GM19025 (cell line): ENCODE measurements at regions not wholly inside any gene's neighbourhood (a gene's known extent, or its start where the extent isn't known, plus 50 kb on each side); places are given as distances from the start of the nearest gene placed in this dataset.
"Not testable (repeated sequence)": the region's sequence is repeated elsewhere in the genome, so short reads cannot be mapped to it uniquely, and the experiment has no call there.

Source experiments
- ATAC-seq: cut with Tn5 transposase; IDR thresholded peaks from one replicate; pipeline ENCODE4 v1.9.1; 2021; ENCODE audit warnings: mild to moderate bottlenecking, low read depth, moderate library complexity; ENCODE audit not compliant: unreplicated experiment

DNA sequence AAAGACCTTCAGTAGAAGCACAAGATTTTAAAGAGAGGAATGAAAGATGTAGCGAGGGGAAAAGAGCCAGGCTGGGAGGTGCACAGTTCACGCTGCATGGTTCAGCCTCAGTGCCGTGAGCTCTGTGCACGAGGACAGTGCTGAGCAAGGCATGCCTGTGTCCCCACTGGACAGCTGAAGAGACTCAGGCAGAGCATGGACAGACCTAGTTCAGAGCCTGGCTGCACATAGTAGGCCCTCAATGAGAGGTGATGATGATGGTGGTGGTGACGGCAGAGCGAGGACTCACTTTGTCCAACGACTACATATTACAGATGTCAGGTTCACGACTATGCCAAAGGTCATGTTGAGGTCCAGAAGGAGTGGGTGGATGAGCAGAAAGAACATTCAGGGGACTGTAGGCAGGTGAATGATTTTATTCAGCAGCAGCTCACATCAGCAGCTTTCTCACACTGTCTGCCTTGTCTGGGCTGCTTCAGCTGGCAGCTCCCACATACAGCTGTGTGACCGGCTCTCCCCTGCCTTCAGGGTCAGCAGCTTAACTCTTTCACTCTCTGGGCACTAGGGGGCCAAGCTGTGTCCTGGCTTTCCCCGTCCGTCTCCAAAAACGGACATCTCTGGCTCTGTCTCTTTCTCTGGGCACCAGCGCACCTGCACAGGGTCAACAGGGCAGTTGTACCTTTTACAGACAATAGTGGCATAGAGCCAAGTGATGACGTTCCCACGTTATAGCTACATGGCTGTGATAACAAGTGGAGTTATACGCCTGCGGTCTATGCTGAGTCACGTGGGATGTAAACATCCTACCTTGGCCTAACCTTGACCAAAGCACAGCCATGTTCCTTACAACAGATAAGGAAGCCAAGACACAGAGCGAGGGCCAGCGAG lies 83.4 kb upstream of the KCNK12 start:
- ATAC-seq = no peak

DNA sequence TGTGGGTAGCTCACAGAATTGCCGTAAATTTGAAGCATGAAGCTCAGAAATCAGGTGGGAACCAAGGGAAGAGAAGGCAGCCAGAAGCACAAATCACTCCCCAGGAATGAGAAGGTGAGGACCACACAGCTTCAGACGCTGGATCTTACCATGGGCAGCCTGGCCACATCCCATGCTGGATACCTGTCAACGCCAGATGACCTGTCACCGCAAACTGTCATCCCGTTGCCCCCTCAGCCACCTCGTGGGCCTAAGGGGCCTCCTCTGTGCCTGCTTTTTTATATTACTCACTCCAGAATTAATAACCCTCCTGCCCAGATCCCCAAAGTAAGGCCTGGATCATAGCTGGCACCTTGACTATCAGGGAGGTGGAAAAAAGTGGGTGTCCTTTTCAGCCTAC lies 82.3 kb upstream of the KCNK12 start:
- no peak for ATAC-seq

DNA sequence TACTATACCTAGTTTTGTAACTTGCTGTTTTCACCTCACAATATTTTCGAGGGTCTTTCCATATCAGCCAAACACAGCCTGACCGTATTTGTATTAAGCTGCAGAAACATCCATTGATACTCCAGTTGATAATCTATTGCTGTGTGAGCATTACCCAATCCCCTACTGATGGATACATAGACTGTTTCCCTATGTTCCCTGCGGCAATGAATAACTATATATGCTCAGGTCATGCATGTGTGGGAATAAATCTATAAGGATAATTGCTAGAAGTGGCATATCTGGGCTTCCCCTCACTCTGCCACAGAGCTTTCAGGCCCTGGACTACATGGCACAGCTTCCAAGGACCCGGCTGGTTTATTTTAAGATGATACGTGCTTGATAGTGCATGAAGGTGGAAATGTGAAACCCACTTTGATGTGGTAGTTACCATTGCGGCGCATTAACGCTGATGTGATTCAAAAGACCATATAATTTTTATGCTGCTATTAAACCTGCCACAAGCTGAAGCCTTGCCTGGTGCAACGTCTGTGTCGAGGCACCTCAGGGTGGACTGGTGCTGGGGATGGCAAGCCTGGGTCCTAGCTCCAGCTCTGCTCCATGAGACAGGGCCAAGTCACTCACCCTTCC lies 81.4 kb upstream of the KCNK12 start:
- no peak for ATAC-seq

DNA sequence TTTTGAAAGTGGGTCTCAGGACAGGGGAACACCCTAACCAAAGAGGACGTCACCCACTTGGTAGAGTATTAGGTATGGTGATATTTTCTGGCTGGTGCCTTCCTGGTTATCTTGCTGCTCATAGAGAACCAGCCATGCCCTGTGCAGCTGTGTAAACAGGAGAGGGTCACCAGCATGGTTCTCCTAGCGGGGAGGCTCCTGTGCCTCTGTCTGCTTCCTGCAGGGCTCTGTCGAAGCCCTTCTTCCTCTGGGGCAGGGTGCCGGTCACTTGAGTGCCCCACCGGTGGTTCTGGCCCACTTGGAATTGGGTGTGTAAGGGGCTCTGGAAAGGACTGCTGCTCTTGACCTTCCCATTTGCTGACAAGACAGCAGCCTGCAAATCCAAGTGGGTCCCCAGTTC lies 80.5 kb upstream of the KCNK12 start:
- ATAC-seq = no peak

DNA sequence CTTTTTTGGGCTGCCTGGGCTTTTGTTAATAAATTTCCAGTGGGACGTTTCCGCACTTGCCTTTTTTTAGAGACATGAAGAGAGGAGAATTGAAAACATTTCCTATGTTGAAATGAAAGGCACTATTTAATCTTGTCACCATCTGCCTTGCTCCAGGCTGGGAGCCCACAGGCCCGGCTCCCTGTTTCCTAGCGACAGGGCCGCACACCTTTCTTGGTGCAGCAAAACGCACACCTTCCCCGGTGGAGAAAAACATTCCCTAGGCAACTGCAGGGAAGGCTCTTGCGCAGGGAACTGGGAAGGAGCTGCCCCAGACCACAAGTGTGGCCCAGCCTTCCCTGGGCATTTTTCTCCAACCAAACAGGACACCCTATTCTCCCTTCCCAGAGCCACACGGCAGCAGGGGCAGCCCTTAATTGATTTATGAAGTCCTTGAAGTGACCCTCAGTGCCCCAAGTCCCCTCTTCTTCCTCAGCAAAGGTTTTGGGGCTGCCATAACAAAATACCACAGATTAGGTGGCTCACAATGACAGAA lies 79.3 kb upstream of the KCNK12 start:
- no peak for ATAC-seq

DNA sequence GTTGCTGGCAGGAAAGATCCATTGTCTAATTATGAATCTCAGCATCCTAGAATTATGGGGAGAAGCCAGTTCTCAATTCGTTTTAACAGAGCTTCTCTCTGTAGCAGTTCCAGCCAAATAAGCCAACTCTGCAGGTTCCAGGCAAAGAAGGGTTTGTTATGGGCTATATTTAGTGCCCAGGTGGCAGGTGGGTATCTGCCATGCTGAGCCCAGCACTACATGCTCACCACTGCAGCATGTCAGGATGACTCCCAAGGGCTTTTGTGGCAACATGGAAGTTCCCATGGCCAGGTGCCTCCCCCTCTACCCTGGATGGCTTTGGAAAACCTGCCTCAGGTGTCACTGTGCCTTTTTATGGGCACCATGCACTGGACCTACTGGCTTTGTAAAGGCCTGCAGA lies 74.5 kb upstream of the KCNK12 start:
- ATAC-seq = no peak

DNA sequence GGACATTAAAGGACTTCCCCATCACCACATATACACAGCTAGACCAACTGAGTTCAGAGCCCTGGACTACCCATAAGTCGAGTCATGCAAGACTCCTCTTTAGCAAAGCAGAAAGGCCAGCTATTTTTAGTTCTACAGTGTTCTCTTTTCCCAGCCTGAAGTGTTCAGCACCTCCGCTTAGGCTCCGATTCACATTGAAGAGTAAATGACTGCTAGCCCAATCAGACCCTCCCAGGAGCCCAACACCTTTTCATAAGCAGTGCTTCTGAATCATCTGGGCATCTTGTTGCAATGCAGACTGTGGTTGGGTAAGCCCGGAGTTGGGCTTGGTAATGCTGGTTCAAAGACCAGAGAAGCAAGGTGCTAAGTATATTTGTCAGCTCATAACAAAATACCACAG lies 73.6 kb upstream of the KCNK12 start:
- no peak for ATAC-seq

DNA sequence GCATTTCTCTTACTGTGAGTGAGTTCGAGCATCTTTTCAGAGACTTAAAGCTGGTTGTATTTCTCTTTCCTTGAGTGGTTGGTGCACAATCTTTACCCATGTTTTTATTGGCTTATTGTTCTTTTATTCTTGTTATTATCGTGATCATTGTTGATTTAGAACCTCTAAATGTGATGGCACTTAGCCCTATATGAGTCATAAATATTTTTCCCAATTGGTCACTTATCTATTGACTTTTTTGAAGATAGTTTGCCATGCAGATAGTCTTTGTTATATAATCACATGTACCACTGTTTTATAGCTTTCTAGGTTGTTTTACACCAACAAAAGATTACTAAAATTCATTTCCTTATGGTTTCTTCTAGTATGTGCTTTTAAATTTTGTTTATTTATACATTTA lies 70.6 kb upstream of the KCNK12 start:
- ATAC-seq = no peak

DNA sequence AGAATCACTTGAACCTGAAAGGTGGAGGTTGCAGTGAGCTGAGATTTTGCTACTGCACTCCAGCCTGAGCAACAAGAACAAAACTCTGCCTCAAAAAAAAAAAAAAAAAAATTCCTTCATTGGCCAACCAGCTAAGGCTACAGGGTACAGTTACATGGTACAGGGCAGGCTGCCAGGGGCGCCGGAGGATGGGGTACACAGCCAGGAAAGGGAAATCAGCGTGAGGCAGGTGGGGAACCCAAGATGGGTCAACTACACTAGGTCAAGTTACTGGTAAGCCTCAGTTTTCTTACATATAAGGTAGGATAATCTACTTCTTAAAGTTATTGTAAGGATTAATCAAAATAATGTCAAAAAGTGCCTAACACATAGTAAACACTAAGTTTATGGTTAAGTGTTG lies 69.6 kb upstream of the KCNK12 start:
- no peak for ATAC-seq

DNA sequence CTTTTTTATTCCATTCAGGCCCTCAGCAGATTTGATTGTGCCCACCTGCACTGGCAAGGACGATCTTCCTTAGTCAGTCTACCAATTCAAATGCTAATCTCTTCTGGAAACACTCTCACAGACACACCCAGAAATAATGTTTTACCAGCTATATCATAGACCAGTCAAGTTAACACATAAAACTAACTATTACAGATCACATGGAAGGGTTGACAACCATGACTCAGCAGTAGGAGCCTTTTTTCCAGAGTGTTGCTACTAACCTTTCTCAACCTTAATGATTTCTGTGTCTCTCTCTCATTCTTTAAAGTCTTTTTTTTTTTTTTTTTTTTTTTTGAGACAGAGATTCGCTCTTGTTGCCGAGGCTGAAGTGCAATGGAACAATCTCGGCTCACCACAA lies 68.7 kb upstream of the KCNK12 start:
- no peak for ATAC-seq

DNA sequence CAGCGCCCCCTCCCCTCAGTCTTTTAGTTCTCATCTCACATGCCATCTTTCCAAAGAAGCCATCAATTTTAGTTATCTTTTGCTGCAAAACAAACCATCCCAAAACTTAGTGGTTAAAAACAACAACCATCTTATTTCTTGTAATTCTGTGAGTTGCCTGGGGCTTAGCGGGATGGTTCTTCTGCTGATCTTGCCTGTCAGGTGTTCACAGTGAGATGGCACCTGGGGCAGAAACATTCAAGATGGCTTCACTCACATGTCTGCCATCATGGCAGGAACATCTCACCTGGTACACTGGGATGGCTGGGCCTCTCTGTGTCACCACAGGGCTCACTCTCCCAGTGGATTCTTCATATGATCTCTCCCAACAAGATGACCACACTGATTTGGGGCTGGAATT lies 67.6 kb upstream of the KCNK12 start:
- no peak for ATAC-seq

DNA sequence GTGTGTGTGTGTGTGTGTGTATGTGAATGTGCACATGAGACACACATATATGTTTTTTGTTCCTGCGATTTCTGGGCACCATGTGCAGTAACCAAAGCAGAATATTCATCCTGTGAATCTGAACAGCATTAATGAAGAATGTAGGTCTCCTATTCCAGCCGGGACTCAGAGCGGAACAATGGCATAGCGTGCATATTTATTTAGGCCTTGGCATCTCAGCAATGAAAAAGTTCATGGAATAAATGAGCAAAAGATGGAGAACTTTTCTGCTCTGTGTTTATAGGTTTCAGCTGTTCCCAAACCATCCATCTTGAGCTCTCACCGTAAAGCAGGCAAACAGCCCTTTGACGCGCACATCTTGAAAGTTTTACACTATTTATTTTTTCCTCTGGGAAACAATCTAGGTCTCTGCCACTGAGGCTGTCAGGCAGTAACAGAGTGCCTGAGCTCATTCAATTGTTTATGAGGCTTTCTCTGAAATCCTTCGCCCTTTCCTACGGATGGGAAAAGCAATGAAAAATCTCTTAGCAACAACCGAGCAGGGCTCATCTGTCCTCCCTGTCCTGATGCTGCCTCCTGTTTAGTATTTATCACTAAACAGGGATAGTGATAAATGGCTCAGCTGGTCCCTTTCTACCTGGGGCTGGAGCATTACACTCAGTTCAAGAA lies 65.9 kb upstream of the KCNK12 start:
- ATAC-seq = no peak

DNA sequence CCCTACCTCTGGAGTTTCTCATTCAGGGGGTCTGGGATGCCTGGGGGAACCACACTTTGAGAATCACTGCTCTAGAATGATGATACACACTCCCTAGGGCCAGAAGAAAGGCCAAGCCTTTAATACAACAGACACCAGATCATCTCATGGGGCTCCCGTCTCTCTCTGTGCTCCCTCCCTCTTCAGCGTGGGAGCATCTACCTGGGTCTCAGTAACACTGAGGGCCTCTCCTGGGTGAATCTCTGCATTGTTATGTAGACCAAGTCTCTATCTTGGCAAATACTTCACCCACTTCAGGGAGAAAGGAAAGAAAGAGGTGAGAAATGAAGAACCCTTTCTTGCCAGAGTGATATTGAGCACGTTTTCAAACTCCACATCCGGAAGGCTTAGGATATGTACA lies 65.4 kb upstream of the KCNK12 start:
- no peak for ATAC-seq

DNA sequence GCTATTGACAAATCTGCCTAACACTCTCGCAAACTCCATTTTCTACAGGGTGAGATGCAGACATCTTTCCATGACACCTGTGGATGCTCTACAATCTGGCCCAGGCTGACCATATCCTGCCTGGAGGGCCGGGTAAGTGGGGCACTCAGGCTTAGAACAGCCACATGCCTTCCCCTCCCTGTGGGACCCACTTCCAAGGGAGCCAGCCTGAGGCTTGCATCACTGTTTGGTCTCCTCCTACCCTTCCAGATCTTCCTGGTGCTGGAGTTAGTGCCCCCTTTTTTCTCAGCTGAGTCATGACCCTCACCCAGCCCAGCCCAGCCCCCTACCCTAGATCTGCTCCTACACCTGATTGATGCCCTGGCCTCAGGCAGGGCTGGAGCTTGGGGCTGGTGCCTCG lies 62.0 kb upstream of the KCNK12 start:
- ATAC-seq = no peak

DNA sequence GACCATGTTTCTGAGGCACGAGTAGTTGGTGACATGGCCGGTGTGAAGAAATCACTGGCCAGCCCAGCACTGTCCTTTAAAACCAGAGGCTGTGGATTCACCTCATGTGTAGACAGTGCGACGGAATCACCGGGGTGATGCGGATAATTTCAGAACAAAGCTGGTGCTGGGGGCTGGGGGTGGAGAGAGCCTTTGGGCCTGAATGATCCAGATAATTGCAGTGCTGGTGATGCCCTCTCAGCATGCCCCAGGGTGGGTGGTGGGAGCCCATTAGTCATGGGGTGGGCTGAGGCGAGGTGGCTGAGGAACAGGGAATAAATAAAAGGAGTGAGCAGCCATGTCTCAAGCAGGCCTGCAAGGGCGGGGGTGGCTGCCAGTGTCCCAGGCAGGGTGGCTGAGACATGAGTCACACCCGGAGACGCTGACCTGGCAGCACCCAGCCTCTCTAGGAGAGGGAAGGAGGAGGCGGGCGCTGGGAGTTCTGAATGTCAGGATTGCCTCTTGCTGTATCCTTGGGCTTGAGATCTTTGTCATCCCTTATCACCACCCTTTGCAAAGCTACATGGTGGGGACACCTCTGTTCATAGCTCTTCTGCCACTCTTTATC lies 61.1 kb upstream of the KCNK12 start:
- no peak for ATAC-seq

DNA sequence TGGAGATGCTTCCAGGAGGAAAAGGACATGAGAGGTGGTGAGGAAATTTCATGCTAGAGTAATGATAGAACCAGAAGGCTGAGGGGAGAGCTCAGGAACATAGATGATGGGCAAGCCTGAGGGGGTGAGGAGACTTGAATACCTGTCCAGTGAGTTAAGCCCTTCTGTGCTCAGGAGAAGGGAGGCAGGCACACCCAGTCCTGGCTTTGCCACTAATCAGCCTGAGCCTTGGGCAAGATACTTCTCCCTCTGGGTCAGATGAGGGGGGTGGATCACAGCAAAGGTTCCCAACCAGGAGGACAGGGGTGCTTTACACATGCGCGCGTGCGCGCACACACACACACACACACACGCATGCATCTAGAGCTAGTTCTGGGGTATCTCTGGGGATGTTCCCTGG lies 60.5 kb upstream of the KCNK12 start:
- ATAC-seq = no peak

DNA sequence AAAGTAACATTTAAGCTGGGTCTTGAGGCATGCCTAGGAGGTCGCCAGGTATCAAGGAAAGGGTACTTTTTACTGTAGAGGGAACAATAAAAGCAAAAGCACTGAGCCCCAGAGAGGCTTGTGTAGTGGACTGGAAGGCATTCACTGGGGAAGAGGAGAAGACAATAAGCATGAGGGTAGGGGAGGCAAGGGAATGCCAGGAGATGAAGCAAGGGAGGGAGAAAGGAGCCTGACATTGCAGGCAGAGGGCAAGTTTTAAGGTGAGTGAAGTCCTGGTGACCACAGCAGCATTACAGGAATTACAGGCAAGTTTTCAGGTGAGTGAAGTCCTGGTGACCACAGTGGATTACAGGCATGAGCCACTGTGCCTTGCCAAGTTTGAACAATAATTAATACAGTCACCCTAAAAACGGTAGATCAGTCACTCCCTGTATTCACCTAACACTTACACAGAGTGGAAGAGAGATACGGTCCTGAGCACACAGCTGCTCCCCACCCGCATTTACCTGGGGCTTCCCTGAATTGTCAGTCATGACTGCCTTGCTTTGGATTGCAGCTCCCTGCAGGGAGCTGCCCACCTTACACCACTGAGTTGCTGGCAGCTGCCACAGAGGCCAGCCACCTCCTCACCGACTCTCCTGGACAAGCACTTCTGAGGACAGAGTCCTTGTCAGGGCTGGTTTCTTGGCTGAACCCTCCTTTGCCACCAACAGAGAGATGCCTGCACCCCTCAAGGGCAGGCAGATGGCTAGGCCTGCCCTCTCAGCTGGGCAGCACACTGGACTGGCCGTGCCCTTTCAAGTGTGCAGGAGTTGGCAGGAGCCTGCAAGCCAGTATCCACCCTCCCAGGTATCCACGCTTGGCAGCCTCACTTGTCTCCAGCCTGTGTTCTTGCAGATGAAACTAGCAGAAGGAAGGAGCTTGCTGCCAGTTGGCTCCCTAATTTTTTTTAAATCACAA lies 59.0 kb upstream of the KCNK12 start:
- no peak for ATAC-seq

DNA sequence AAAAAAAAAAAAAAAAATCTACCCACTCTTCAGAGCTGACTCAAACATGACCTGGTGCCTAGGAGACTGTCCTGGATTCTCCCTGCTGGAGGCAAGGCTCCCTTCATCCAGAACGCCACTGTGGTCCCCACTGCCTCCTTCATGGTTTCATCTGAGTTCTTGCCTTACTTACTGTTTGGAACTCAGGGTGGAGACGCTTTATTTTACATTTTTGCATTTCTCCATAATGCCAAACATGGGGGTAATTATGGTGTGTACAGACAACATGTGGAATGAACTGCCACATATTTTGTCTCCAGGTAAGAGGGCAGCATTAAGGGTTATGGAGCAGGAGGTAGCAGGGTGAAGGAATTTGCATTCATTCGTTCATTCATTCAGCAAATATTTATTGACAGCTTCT lies 58.1 kb upstream of the KCNK12 start:
- ATAC-seq = no peak

DNA sequence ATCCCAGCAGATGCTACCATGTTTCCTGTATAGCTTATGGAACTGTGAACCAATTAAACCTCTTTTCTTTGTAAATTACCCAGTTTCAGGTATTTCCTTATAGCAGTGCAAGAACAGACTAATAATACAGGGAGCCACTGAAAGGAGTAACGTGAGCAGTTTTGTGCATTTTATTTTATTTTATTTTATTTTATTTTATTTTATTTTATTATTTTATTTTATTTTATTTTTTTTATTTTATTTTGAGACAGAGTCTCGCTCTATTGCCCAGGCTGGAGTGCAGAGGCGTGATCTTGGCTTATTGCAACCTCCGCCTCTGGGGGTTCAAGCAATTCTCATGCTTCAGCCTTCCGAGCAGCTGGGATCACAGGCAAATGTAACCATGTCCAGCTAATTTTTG lies 55.9 kb upstream of the KCNK12 start:
- no peak for ATAC-seq

DNA sequence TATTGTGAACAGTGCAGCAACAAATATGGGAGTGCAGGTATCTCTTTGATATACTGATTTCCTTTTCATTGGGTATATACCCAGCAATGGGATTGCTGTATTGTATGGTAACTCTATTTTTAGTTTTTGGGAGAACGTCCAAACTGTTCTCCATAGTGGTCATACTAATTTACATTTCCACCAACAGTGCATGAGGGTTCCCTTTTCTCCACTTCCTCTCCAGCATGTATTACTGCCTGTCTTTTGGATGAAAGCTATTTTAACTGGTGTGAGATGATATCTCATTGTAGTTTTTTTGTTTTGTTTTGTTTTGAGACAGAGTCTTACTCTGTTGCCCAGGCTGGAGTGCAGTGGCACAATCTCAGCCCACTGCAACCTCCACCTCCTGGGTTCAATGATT lies 52.4 kb upstream of the KCNK12 start:
- not testable (repeated sequence) for ATAC-seq
